IPS DF 19.7 (cell line): ENCODE measurements at regions not wholly inside any gene's neighbourhood (a gene's known extent, or its start where the extent isn't known, plus 50 kb on each side); places are given as distances from the start of the nearest gene placed in this dataset.
A peak's percentile ranks its signal among the peaks of the same experiment; 100 is the strongest.

Source experiments
- DNase-seq: peaks from one replicate; pipeline ENCODE4 v3.0.0-alpha.2; 2013; ENCODE audit warnings: low read depth, low spot score

GRCh38 chr6:95071464-95071863 lies 505.9 kb upstream of the MANEA start:
- no peak for DNase-seq

- no peak for DNase-seq
Measured at GRCh38 chr6:95078457-95078856, 498.9 kb upstream of the MANEA start.

DNA sequence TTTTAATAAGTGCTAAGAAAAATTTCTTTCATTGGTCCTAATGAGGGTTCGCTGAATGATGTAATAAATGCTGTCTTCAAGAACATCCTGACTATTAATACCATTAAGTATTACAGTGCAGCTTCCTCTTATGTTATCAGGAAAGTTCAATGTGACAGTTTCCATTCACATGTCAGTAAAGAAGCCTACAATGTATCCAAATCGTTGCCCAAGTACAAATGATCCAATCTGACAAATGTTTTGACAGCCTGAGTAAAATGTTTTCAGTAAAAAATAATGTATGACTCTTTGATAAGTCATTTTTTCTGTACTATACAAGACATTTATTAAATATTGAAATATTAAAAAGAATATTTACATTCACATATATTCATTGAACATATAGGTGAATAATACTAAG lies 496.1 kb upstream of the MANEA start:
- DNase-seq = no peak

- no peak for DNase-seq
Measured at GRCh38 chr6:95081949-95082348, 495.4 kb upstream of the MANEA start.

GRCh38 chr6:95083506-95083905 lies 493.8 kb upstream of the MANEA start:
- no peak for DNase-seq

DNA sequence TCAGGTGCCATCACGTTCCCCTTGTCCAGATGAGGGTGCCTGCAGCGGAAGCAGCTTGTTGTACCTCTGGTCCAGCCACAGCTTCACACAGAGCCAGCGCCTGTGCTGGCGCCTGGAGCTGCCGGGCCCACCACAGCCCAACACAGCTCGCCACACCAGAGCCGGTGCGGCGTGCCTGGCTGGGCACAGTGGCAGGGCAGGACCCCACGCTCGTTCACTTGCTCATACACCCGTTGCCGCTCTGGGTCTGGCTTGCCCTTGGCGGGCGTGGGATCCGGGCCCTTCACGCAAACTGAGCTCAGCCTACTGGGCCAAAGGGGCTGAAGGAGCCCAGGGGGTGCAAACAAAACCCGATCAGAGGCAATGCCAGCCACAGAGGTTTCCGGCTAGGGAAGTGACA lies 492.5 kb upstream of the MANEA start:
- no peak for DNase-seq

DNA sequence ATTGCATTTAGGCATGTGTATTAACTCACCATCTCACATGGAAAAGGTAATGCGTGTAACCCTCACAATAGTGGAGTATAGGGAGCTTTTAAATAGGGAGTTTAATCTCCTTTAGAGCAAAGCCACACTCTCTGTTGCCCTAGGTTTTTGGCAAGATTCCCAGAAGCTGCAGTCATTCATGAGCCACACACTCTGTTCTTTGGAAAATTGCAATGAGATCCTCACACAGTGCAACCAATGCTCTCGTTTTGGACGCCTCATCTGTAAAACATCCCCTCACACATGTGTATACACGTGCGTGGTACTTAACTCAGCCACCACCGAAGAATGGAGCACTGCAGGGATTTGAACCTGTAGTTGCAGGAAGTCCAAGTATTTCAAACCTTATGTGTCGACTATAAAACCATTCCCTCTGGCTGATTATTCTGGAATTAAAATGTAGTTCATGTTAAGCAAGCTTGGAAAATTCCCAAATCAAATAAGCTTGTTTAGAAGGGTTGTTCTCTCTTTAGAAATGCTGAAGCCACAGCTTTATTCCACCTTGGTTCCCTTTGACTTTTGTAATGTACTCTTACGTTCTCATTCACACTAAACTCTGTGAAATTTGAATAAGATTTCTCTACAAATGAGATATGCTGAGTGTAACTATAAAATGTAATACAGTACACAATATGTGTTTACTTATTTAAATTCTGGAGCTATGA lies 489.8 kb upstream of the MANEA start:
- no peak for DNase-seq

DNA sequence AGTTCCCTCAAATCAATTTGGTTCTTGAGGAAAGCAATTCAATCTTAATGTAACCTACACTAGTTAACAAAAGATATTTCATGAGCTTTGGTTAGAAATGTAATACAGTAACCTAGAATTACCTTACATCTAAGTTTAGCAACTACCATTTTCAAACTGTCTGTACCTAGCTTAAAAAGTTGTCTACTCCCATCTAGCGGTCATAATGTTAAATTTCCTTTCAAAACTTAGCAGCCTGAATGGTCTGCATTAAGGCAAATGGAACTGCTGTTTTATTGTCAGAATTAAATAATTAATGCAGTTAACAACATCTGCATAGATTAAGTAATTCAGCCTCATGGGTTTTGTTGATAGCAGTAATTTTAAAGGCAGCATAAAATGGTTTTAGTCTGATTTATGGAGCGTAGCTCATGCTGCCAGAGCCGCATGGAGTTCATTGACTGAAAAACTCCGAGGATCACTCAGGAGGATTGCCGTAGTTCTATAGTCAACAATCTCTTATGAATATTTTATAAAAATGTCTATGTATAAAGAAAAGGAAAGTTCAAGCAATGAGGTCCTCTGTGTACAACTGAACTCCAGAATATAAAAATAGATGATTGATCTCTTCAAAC lies 485.4 kb upstream of the MANEA start:
- DNase-seq = peak; percentile 9

DNA sequence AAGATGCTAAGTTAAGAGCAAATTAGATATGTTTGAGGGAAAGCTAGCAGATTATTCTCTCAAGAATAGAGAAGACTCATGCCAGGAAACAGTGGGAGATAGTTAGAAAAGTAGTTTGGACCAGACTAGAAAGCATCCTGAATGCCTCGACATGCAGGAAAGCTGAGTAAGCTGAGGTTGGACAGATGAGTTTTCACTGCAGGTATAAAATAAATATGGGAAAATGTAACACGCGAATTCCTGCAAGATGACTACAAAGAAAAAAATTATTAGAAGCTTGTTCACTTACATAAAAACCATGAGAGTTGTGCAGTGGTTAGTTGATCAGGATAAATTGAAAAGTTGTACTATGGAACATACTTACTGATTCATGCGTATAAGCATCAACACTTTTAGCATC lies 484.2 kb upstream of the MANEA start:
- DNase-seq = no peak

DNA sequence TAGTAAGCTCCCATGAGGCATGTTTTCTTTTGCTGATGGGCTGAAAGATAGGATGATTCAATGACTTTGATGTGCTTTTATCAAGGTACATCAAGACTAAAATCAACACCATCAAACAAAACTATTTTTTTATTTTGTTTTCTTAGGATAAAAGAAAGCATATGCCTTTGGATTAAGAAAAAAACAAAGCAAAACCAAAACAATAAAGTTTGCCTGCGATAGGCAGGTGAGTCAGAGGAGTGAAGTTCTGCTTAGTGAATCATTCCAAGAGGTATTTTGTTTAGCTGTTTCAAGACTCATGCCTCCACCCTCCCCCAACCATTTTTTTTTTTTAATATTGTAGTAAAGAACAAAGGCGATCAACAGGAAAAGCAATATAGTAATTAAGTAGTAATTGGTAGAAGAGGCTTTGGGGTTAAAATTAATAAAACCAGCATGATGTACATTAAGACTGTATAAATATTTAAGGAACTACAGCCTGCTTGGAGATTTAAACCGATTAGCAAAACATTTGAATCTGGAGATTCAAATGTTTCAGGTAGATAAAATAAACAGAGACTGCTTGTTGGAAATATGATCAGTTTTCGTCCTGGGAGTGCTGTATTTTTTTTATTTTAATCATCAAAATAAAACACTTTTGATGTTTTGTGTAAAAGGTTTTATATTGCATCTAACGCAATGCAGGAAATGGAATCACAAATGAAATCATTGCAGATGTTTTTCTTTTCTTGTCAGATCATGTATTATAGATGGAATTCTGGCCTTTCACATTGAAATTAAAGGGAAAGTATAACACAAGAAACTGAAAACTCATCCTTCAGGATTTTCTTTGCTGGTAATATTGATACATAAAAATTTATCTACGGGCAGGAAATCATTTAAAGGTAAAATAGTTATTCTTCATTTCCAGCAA lies 482.3 kb upstream of the MANEA start:
- DNase-seq = no peak

DNA sequence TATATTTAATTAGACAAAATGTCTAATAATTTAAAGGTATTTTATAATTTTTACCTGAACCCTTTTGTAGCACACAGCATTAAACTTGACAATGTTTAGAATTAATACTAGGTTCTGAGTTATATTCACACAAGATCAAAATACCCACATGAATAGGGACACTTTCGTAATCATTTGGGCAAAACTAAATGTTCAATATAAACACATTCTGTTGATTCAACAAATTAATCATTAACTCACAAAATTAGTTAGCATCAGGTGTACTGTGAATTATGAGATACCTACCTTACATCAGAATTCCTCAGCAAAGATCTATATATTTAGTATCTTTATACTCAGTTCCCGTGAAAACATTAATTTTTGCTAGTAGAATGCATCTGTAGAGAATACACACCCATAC lies 481.5 kb upstream of the MANEA start:
- no peak for DNase-seq

- no peak for DNase-seq
Measured at GRCh38 chr6:95099410-95099809, 477.9 kb upstream of the MANEA start.

DNA sequence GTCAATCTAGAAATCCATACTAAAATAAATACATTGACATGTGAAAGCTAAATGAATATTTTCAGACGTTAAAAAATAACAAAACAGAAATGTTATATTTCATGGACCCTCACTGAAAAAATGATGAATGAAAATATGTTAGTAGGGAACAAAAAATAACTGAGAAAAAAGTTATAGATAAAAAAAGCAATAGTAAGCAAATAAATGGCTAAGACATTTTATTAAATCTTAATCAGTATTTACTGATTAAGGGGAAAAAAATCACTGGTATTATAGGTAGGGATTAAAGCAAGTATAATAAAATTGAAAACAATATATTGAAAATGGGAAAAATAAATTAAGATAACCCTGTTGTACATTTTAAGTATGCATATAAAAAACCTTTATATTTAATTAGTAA lies 468.1 kb upstream of the MANEA start:
- DNase-seq = no peak

DNA sequence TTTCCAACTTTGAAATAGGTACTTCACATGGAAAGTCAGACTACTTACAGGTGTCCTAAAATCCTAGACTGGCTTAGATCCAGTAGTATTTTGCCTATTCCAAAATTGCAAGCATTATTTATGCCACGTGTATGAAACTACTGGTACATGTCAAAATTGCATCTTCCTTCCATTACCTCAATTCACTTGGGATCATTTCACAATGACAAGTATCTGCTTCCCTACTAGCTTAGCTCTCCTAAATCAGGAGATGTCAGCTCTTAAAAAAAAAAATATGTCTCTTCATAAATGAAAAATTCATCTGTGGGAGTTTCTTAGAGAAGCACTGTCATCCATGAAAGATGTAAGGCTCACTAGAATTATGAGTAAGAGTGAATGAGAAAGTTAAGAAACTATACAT lies 466.6 kb upstream of the MANEA start:
- DNase-seq = no peak

DNA sequence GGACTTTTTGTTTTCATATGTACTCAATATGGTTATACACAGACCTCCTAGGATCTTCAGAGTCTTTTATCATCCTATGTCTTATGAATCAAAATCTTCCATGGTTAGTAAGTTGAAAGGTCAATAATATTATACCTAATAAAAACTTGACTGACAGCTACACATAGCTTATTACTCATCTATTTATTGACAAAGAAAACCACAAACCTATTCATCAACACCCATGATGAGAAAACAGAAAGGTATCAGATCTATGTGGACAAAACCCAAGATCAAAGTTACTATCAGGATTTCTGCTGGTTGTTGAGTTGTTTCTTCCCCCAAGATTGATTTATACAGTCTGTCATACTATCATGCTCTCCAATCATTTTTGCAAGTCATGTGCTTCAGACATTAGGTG lies 460.1 kb upstream of the MANEA start:
- DNase-seq = no peak

DNA sequence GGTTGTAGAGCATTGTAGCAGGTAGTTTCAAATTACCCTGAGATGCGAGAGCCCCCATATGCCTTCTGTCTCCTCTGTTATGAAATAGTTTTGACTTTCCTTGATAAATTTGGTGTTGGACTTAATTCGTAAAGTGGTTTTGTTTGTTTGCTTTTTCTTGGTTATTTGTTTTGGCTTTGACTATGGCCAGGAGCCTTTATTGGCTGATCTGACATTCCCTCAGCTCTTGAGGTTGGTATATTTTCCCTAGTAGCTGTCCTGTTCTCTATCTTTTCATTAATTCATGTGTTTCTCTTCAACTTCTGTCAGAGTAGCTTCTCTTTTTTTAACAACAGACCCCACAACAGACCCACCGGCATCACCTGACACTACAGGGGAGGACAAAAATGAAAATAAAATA lies 457.4 kb upstream of the MANEA start:
- no peak for DNase-seq

- DNase-seq = no peak
Measured at GRCh38 chr6:95120984-95121383, 456.4 kb upstream of the MANEA start.

DNA sequence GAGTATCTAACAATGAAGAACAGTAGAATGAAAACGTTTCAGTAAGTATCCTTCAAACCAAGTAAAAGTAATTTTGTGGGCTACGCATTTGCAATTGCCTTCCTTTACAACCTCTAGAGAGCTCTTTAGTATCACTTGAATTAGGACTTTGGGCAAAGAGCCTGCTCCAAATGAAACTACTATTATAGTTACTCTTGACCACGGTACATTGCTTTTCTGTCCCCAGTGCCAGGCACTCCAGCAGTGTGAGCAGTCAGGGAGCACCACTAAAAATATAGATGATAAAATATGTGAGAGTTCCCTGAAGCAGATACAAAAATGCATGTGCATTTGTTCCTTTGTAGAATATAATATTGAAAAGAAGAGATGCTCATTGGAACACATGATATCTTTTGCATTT lies 450.1 kb upstream of the MANEA start:
- DNase-seq = no peak

GRCh38 chr6:95128439-95128838 lies 448.9 kb upstream of the MANEA start:
- DNase-seq = no peak

DNA sequence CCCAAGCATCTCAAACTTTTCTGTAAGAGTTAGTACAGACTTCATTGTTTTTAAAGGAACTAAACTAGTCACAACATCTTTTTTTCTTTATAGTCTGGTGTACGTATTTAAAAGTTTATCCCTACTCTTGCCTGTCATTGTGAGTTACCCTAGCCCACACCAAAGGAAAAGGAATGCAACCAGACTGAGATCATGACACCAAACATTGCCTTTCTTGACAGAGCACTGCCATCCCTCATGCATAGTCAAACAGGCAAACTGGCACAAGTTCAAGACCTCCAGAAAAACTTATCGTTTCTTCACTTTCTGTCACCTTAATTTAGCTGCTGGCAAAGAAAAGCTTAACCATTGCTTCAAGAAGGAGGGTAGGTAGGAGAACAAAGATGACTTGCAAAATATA lies 448.4 kb upstream of the MANEA start:
- no peak for DNase-seq

- no peak for DNase-seq
Measured at GRCh38 chr6:95133578-95133977, 443.8 kb upstream of the MANEA start.

- no peak for DNase-seq
Measured at GRCh38 chr6:95135182-95135581, 442.2 kb upstream of the MANEA start.

DNA sequence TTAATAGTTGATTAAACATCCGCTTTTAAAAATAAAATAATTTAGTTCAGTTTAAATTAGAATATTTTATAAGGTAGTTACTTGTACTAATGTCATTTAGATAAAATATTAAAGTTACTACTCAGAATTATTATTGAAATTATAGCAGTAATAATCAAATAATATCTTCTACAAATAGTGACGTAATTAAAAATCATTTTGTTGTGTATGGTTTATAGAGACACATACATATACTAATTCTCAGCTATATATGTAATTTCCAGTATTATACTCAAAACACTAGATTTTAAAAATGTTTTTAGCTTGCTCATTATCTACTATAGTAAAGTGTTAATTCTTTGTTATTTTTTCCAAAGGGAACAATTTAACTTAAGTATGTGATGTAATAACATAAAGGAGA lies 435.2 kb upstream of the MANEA start:
- DNase-seq = no peak
